GM10266 (cell line): ENCODE measurements at regions not wholly inside any gene's neighbourhood (a gene's known extent, or its start where the extent isn't known, plus 50 kb on each side); places are given as distances from the start of the nearest gene placed in this dataset.
"Not testable (repeated sequence)": the region's sequence is repeated elsewhere in the genome, so short reads cannot be mapped to it uniquely, and the experiment has no call there.

ENCODE experiments used
- DNase-seq: peaks from one replicate; pipeline ENCODE4 v3.0.0; 2012; ENCODE audit errors: extremely low spot score
- CTCF ChIP-seq: IDR thresholded peaks from 2 replicates; pipeline ENCODE4 v1.5.1; 2012; ENCODE audit warnings: mild to moderate bottlenecking, low read depth; ENCODE audit not compliant: control insufficient read depth, insufficient read depth; ENCODE audit errors: missing control alignments

GRCh38 chr10:15430969-15431771, 60.1 kb upstream of the FAM171A1 start:
- no peak for TF ChIP-seq CTCF

GRCh38 chr10:15428681-15429080, 57.6 kb upstream of the FAM171A1 start:
- no peak for DNase-seq
- TF ChIP-seq CTCF: no peak

More at GRCh38 chr10:15430969-15431771, 60.1 kb upstream of the FAM171A1 start:
- DNase-seq: no peak

GRCh38 chr10:15427843-15428414, 56.8 kb upstream of the FAM171A1 start:
- TF ChIP-seq CTCF: peak; percentile 43
- DNase-seq: no peak

GRCh38 chr10:15426558-15426957, 55.5 kb upstream of the FAM171A1 start:
- TF ChIP-seq CTCF: no peak
- DNase-seq: no peak

- TF ChIP-seq CTCF: no peak
- DNase-seq: no peak
Observed at GRCh38 chr10:15426115-15426514, 55.0 kb upstream of the FAM171A1 start.

GRCh38 chr10:15421875-15422274, 50.8 kb upstream of the FAM171A1 start:
- DNase-seq: not testable (repeated sequence)
